ENCODE measurements at regions not wholly inside any gene's neighbourhood (a gene's known extent, or its start where the extent isn't known, plus 50 kb on each side); places are given as distances from the start of the nearest gene placed in this dataset.
A peak's percentile ranks its signal among the peaks of the same experiment; 100 is the strongest.

DNA sequence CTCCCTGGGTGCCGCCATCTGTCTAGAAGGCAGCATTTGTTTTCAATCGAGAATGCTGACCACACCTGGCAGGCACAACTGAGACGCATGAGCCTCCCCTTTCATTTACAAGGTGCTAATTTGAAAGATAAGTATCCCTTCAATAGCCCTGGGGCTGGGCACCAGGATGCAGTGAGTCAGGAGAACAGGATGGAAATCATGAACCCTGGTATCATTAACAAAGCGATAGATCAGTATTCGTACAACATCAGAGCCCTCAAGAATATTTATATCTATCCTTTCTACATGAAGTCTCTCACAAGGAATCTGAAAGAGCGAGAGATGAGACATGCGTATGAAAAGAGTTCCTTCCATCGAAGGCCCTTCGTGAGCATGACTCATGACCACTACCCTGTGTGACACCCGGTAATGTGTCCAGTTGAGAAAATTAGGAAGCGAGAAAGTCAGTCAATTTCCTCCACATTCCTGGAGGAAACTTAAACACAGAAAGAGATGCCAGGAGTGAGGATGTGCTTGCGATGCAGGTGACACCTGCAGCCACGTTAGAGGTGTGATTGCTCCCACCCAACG lies 123.1 kb upstream of the PITRM1 start:
- no peak for TF ChIP-seq ZFX (IDR thresholded peaks at IDR 0.05; ENCODE audit: borderline replicate concordance)
- H3K27ac ChIP-seq = no peak overlapping the region

DNA sequence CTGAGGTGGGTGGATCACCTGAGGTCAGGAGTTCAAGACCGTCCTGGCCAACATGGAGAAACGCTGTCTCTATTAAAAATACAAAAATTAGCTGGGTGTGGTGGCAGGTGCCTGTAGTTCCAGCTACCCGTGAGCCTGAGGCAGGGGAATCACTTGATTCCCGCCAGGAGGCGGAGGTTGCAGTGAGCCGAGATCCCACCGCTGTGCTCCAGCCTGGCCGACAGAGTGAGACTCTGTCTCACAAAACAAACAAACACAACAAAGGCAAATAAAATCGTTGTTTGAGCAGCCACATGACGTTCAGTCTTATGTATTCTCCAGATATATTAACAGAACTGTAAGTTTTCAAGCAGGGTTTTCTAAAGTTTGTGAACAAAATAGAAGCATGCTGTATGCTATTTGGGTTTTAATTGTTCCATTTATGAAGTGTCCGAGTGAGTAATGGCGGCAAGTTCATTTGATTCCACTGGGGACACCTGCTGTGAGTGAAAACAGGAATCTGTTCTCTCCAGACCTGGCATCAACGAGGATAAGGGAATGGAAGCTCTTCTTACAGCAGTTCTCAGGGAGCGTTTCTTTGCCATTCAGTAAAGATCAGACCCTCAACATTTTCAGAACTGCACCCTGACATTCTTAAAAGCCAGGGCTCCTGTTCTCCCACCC lies 122.5 kb upstream of the PITRM1 start:
- TF ChIP-seq CTCF (IDR thresholded peaks at IDR 0.05) (peak; percentile 19; the same call in 1 of the 2 replicates), ZFX (IDR thresholded peaks at IDR 0.05; ENCODE audit: borderline replicate concordance) (no peak)
- no peak overlapping the region for H3K27ac ChIP-seq

GRCh38 chr10:3293581-3294431 lies 121.2 kb upstream of the PITRM1 start:
- H3K27ac ChIP-seq = no peak overlapping the region
- TF ChIP-seq CTCF (IDR thresholded peaks at IDR 0.05) (no peak), ZFX (IDR thresholded peaks at IDR 0.05; ENCODE audit: borderline replicate concordance) (no peak)

DNA sequence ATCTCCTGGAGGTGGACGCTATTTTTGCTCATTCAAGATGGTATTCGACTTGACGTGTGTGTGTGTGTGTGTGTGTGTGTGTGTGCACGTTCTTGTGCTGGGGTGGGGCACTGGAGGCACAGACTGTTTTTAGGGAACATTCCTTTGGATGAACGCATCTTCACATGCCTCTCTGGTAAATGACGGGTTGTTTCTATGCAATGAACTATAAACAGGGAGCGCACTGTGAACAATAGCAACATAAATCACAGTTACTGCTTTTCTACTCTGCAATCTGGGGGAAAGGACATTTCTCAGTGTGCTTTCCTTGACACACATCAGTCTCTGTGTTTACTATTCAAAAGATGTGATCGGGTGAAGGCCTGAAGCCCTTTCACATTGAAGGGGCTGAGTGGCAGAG lies 120.1 kb upstream of the PITRM1 start:
- H3K27ac ChIP-seq = no peak overlapping the region
- TF ChIP-seq ZFX (IDR thresholded peaks at IDR 0.05; ENCODE audit: borderline replicate concordance) = no peak
- no peak for TF ChIP-seq CTCF (IDR thresholded peaks at IDR 0.05)

- TF ChIP-seq ZFX (IDR thresholded peaks at IDR 0.05; ENCODE audit: borderline replicate concordance) = no peak
- no peak overlapping the region for H3K27ac ChIP-seq
Measured at GRCh38 chr10:3290550-3290949, 118.0 kb upstream of the PITRM1 start.

DNA sequence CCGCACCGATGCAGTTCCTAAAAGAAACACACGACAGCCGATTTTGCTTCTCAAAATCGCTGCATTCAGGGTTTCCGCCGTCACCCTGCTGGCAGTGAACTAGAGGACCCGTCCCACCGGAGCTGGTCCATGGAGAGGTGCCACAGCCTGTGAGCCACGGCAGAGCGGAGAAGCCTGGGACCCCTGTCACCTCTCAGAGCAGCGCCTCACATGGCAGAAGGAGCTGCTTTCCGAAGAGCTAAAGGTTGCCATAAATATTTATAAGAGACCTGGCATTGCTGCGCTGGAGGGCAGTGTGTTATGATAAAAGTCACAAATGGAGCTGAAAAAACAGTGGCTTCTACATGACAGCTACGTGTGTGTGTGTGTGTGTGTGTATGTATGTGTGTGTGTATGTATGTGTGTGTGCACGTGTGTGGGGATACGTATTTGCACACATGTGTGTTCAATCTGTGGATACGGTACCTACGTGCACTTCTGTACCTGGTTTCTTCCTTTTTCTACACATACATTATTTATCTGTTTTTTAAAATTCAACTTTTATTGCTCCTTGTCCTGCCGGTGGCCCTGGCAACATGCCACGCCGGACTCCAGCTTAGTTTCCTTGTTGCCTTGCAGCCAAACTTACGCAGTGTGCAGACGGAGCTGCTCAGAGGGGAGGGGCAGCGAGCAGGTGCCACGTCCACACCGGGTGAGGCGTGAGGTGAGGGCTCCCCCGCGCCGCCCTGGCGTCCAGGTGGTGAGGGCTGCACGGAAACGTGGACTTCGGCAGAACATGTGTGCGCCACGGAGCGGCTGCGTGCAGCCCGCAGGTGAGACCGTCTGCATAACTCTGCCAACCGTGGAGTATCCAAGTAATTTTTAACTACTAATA lies 115.2 kb upstream of the PITRM1 start:
- TF ChIP-seq ZFX (IDR thresholded peaks at IDR 0.05; ENCODE audit: borderline replicate concordance) = no peak
- TF ChIP-seq CTCF (IDR thresholded peaks at IDR 0.05) = peak; percentile 44
- H3K27ac ChIP-seq = no peak overlapping the region

GRCh38 chr10:3282674-3283017 lies 110.1 kb upstream of the PITRM1 start:
- no peak for TF ChIP-seq ZFX (IDR thresholded peaks at IDR 0.05; ENCODE audit: borderline replicate concordance)
- TF ChIP-seq CTCF (IDR thresholded peaks at IDR 0.05) = no peak
- H3K27ac ChIP-seq = no peak overlapping the region

All from 22Rv1 (cell line).